Astrocyte (in vitro differentiated cells and primary cell): ENCODE measurements at regions not wholly inside any gene's neighbourhood (a gene's known extent, or its start where the extent isn't known, plus 50 kb on each side); places are given as distances from the start of the nearest gene placed in this dataset.
A peak's percentile ranks its signal among the peaks of the same experiment; 100 is the strongest.

Experiments
- DNase-seq: peaks from one replicate; pipeline ENCODE4 v3.0.0-alpha.2; 2010; ENCODE audit warnings: low read depth
- FAIRE-seq: peaks from 2 replicates; lab custom pipeline; 2011; peaks lifted over from hg19 to GRCh38; lab: Jason Lieb, UNC
- H2AFZ ChIP-seq: 2 replicates; pipeline ENCODE4 v1.6.0; 2012; ENCODE audit warnings: low read depth, low read length, inconsistent platforms
- H3K27ac ChIP-seq: 2 replicates; pipeline ENCODE4 v1.5.1; 2011; ENCODE audit warnings: low read depth, low read length, inconsistent platforms
- H3K27me3 ChIP-seq: 2 replicates; pipeline ENCODE4 v1.6.0; 2011; ENCODE audit warnings: low read length, inconsistent platforms; ENCODE audit not compliant: insufficient read depth
- H3K36me3 ChIP-seq: 2 replicates; pipeline ENCODE4 v1.5.1; 2011; ENCODE audit warnings: low read length, inconsistent platforms; ENCODE audit not compliant: insufficient read depth
- H3K4me1 ChIP-seq: 2 replicates; pipeline ENCODE4 v1.5.1; 2011; ENCODE audit warnings: low read length, inconsistent platforms; ENCODE audit not compliant: insufficient read depth
- H3K4me2 ChIP-seq: 2 replicates; pipeline ENCODE4 v1.6.0; 2012; ENCODE audit warnings: low read length, inconsistent platforms
- H3K4me3 ChIP-seq: 2 replicates; pipeline ENCODE4 v1.5.1; 2011; ENCODE audit warnings: low read depth, mild to moderate bottlenecking, low read length, inconsistent platforms; ENCODE audit not compliant: insufficient read depth
- H3K79me2 ChIP-seq: 2 replicates; pipeline ENCODE4 v1.6.0; 2012; ENCODE audit warnings: mild to moderate bottlenecking, low read length, inconsistent platforms; ENCODE audit not compliant: insufficient read depth
- H3K9ac ChIP-seq: 2 replicates; pipeline ENCODE4 v1.6.0; 2012; ENCODE audit warnings: mild to moderate bottlenecking, low read length, inconsistent platforms
- H3K9me3 ChIP-seq: 2 replicates; pipeline ENCODE4 v1.5.1; 2012; ENCODE audit warnings: low read depth, mild to moderate bottlenecking, low read length, inconsistent platforms; ENCODE audit not compliant: insufficient read depth
- H4K20me1 ChIP-seq: 2 replicates; pipeline ENCODE4 v1.6.0; 2012; ENCODE audit warnings: low read length, inconsistent platforms; ENCODE audit not compliant: insufficient read depth
- H3K27ac Mint-ChIP-seq: one replicate; pipeline ENCODE4 v1.8.0; 2021; ENCODE audit warnings: mild to moderate bottlenecking, mixed read lengths; ENCODE audit not compliant: unreplicated experiment
- H3K27me3 Mint-ChIP-seq: one replicate; pipeline ENCODE4 v1.8.0; 2021; ENCODE audit warnings: low read depth, mixed read lengths; ENCODE audit not compliant: unreplicated experiment
- H3K36me3 Mint-ChIP-seq: one replicate; pipeline ENCODE4 v1.8.0; 2021; ENCODE audit warnings: low read depth, mixed read lengths; ENCODE audit not compliant: unreplicated experiment
- H3K4me1 Mint-ChIP-seq: one replicate; pipeline ENCODE4 v1.8.0; 2021; ENCODE audit warnings: low read depth, mixed read lengths; ENCODE audit not compliant: unreplicated experiment
- H3K4me3 Mint-ChIP-seq: one replicate; pipeline ENCODE4 v1.8.0; 2021; ENCODE audit warnings: mild to moderate bottlenecking, moderate library complexity, mixed read lengths; ENCODE audit not compliant: unreplicated experiment
- H3K9me3 Mint-ChIP-seq: one replicate; pipeline ENCODE4 v1.8.0; 2021; ENCODE audit warnings: mild to moderate bottlenecking, mixed read lengths; ENCODE audit not compliant: unreplicated experiment
- EZH2 ChIP-seq: IDR thresholded peaks from 2 replicates; pipeline ENCODE4 v1.6.1; 2012; ENCODE audit warnings: mild to moderate bottlenecking, low read length, inconsistent platforms; ENCODE audit not compliant: insufficient read depth
- TF ChIP-seq, protein P1 (sequence below): IDR thresholded peaks from 2 replicates; pipeline ENCODE4 v1.5.1; 2011; ENCODE audit warnings: low read depth, mild to moderate bottlenecking, inconsistent platforms, low read length, moderate library complexity; ENCODE audit not compliant: insufficient read depth

DNA sequence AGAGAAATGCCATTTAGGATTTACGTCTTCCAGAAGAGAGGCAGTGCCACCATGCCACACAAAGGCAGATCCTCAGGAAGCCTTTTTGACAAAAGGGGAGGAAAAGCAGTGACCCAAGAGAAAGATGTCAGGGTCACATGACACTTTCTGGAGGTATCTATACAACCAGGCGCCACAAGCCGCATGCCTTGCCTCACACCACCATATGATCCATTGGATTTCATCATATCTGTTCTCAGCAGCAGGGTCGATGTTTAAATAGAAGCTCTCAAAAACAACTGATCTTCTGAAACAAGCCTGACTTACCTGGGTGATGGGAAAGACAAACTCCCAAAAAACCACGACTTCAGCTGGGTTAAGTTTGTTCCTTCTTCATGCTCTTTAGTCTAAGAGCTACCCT lies 52.5 kb upstream of the UNC5B start:
- H4K20me1 ChIP-seq = no peaks in the 10 kb centered on the region
- H3K36me3 Mint-ChIP-seq = no peaks in the 10 kb centered on the region
- no peaks in the 10 kb centered on the region for H3K79me2 ChIP-seq
- FAIRE-seq (no peak), DNase-seq (no peak)
- peaks cover 7% of the 10 kb centered on the region for H3K27me3 ChIP-seq
- H3K4me1 ChIP-seq = no peaks in the 10 kb centered on the region
- no peak overlapping the region for H3K27ac ChIP-seq
- H3K9me3 Mint-ChIP-seq = no peaks in the 10 kb centered on the region
- no peak overlapping the region for H3K27ac Mint-ChIP-seq
- H3K9me3 ChIP-seq = no peaks in the 10 kb centered on the region
- H3K4me1 Mint-ChIP-seq = no peaks in the 10 kb centered on the region
- no peak overlapping the region for H3K4me3 Mint-ChIP-seq
- H3K4me3 ChIP-seq = no peak overlapping the region
- TF ChIP-seq EZH2 = no peak
- TF ChIP-seq, protein P1, sequence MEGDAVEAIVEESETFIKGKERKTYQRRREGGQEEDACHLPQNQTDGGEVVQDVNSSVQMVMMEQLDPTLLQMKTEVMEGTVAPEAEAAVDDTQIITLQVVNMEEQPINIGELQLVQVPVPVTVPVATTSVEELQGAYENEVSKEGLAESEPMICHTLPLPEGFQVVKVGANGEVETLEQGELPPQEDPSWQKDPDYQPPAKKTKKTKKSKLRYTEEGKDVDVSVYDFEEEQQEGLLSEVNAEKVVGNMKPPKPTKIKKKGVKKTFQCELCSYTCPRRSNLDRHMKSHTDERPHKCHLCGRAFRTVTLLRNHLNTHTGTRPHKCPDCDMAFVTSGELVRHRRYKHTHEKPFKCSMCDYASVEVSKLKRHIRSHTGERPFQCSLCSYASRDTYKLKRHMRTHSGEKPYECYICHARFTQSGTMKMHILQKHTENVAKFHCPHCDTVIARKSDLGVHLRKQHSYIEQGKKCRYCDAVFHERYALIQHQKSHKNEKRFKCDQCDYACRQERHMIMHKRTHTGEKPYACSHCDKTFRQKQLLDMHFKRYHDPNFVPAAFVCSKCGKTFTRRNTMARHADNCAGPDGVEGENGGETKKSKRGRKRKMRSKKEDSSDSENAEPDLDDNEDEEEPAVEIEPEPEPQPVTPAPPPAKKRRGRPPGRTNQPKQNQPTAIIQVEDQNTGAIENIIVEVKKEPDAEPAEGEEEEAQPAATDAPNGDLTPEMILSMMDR = no peak
- no peak overlapping the region for H3K9ac ChIP-seq
- no peak overlapping the region for H2AFZ ChIP-seq
- H3K4me2 ChIP-seq = no peak overlapping the region
- H3K36me3 ChIP-seq = no peaks in the 10 kb centered on the region
- H3K27me3 Mint-ChIP-seq = peaks cover 6% of the 10 kb centered on the region

DNA sequence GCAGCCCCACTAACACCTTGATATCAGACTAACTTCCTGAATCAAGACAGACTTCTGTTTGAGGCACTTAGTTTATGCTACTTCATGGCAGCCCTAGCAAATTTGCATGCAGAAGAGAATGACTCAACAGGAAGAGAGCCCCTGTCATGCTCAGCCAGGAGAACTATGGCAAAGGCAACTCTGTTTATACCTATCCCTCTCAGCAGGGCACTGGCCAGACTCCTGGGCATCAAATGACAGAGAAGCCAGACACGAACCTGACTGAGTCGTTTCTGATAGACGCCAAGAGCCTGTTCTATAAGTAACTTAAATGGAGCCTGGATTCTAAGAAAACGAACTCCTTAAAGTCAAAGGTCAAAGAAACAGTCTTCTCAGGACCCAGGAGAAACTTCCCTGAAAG lies 50.9 kb upstream of the UNC5B start:
- no peak overlapping the region for H2AFZ ChIP-seq
- no peaks in the 10 kb centered on the region for H3K79me2 ChIP-seq
- no peak for FAIRE-seq
- peaks cover 9% of the 10 kb centered on the region for H3K27me3 ChIP-seq
- DNase-seq = peak; percentile 10
- no peak overlapping the region for H3K27ac Mint-ChIP-seq
- H3K27me3 Mint-ChIP-seq = peaks cover 11% of the 10 kb centered on the region
- no peaks in the 10 kb centered on the region for H3K4me1 Mint-ChIP-seq
- H3K9me3 ChIP-seq = no peaks in the 10 kb centered on the region
- H3K27ac ChIP-seq = no peak overlapping the region
- no peak overlapping the region for H3K4me3 ChIP-seq
- H3K36me3 ChIP-seq = no peaks in the 10 kb centered on the region
- H3K9ac ChIP-seq = no peak overlapping the region
- no peaks in the 10 kb centered on the region for H4K20me1 ChIP-seq
- no peaks in the 10 kb centered on the region for H3K4me1 ChIP-seq
- no peaks in the 10 kb centered on the region for H3K36me3 Mint-ChIP-seq
- H3K4me3 Mint-ChIP-seq = no peak overlapping the region
- no peaks in the 10 kb centered on the region for H3K9me3 Mint-ChIP-seq
- no peak for TF ChIP-seq EZH2
- TF ChIP-seq, protein P1 = no peak
- H3K4me2 ChIP-seq = no peak overlapping the region
